HCT116 (cell line): ENCODE measurements at regions not wholly inside any gene's neighbourhood (a gene's known extent, or its start where the extent isn't known, plus 50 kb on each side); places are given as distances from the start of the nearest gene placed in this dataset.

Source experiments
- ATAC-seq: fragments of 200-7000 bp; cut with Tn5 transposase; 2 replicates; pipeline ENCODE4 v1.9.1; 2020; ENCODE audit warnings: mild to moderate bottlenecking, moderate library complexity
- BruUV-seq: library from RNA; stranded (reverse); fragments of 400-500 nt; replicated peaks from 2 replicates; lab custom pipeline; 2021; lab: Mats Ljungman, UMichigan
- CTCF ChIA-PET: fragments of 300-600 bp; sonication (Branson Sonifier 250); formaldehyde crosslinking; loops from one replicate; lab custom pipeline; 2021; ENCODE audit warnings: antibody characterized with exemption; lab: Charles Lee
- POLR2A ChIA-PET: fragments of 300-600, 350-600 bp; sonication (Branson Sonifier 250); formaldehyde crosslinking; loops from one replicate; lab custom pipeline; 2021; ENCODE audit warnings: antibody characterized with exemption; lab: Charles Lee
- RAD21 ChIA-PET, 2 experiments: fragments of 300-600 bp; sonication (Branson Sonifier 250); formaldehyde crosslinking; loops; one replicate each; lab custom pipeline; 2023; ENCODE audit warnings: low total read pairs in 2 of 2; ENCODE audit not compliant: uncharacterized antibody in 2 of 2, unreplicated experiment in 2 of 2, low non-redundant PET in 1 of 2; lab: Charles Lee
- DNase-seq: peaks from one replicate; pipeline ENCODE4 v3.0.0-alpha.2; 2010; ENCODE audit warnings: low read depth, low spot score
- H2AFZ ChIP-seq: fragments of 200-600 bp; shearing (Covaris generic), sonication (generic); 2 replicates; pipeline ENCODE4 v1.6.1; 2017; ENCODE audit warnings: low read depth, mixed run types, mixed read lengths, antibody characterized with exemption, low read length; ENCODE audit not compliant: poor library complexity, severe bottlenecking
- H3K27ac ChIP-seq: 2 replicates; pipeline ENCODE4 v1.5.1; 2012; ENCODE audit warnings: low read depth, low read length
- H3K27me3 ChIP-seq: fragments of 200-600 bp; sonication (generic); 2 replicates; pipeline ENCODE4 v1.6.1; 2016; ENCODE audit warnings: mixed run types, low read length, mixed read lengths; ENCODE audit not compliant: insufficient read depth
- H3K36me3 ChIP-seq, 2 experiments: fragments of 200-500 bp in 1 of 2; fragments of 200-600 bp in 1 of 2; sonication (Bioruptor generic) in 1 of 2; sonication (generic) in 1 of 2; 2 replicates each; pipeline versions ENCODE4 v1.5.1 to v1.6.1; 2014 to 2016; ENCODE audit warnings: low read length in 2 of 2, inconsistent platforms in 1 of 2, mixed read lengths in 1 of 2, mixed run types in 1 of 2; ENCODE audit not compliant: insufficient read depth in 2 of 2, control insufficient read depth in 1 of 2
- H3K4me1 ChIP-seq, 2 experiments: fragments of 200-600 bp in 1 of 2; sonication (generic) in 1 of 2; 2 replicates each; pipeline versions ENCODE4 v1.5.1 to v1.6.1; 2012 to 2017; ENCODE audit warnings: low read length in 2 of 2, inconsistent platforms in 1 of 2, mild to moderate bottlenecking in 1 of 2, mixed read lengths in 1 of 2, mixed run types in 1 of 2, moderate library complexity in 1 of 2; ENCODE audit not compliant: insufficient read depth in 2 of 2, control insufficient read depth in 1 of 2
- H3K4me2 ChIP-seq: fragments of 200-600 bp; sonication (generic); 2 replicates; pipeline ENCODE4 v1.6.1; 2017; ENCODE audit warnings: mixed run types, low read length, mixed read lengths
- H3K4me3 ChIP-seq, 2 experiments: fragments of 200-600 bp in 1 of 2; sonication (generic) in 1 of 2; replicated peaks in 1 of 2; 2 replicates each; pipeline ENCODE4 v1.5.1; 2011 to 2016; ENCODE audit warnings: low read length in 2 of 2, control low read depth in 1 of 2, low read depth in 1 of 2, mild to moderate bottlenecking in 1 of 2, mixed read lengths in 1 of 2, mixed run types in 1 of 2
- H3K79me2 ChIP-seq: fragments of 200-600 bp; sonication (generic); 2 replicates; pipeline ENCODE4 v1.6.1; 2017; ENCODE audit warnings: mild to moderate bottlenecking, mixed run types, low read length, moderate library complexity, mixed read lengths; ENCODE audit not compliant: insufficient read depth
- H3K9ac ChIP-seq: fragments of 200-600 bp; sonication (generic); 2 replicates; pipeline ENCODE4 v1.6.1; 2016; ENCODE audit warnings: low read length, mixed read lengths
- H3K9me2 ChIP-seq: fragments of 200-600 bp; sonication (generic), shearing (Covaris generic); 2 replicates; pipeline ENCODE4 v1.6.1; 2017; ENCODE audit warnings: mixed run types, mild to moderate bottlenecking, moderate library complexity; ENCODE audit not compliant: insufficient read depth
- H3K9me3 ChIP-seq, 2 experiments: fragments of 200-500 bp in 1 of 2; fragments of 200-600 bp in 1 of 2; sonication (Bioruptor generic) in 1 of 2; sonication (generic) in 1 of 2; 2 replicates each; pipeline ENCODE4 v1.6.1; 2014 to 2017; ENCODE audit warnings: low read length in 2 of 2, mixed read lengths in 2 of 2, inconsistent platforms in 1 of 2, low read depth in 1 of 2, mild to moderate bottlenecking in 1 of 2, mixed run types in 1 of 2, moderate library complexity in 1 of 2; ENCODE audit not compliant: control insufficient read depth in 1 of 2, insufficient read depth in 1 of 2
- H4K20me1 ChIP-seq: fragments of 200-600 bp; sonication (generic), shearing (Covaris generic); 2 replicates; pipeline ENCODE4 v1.6.1; 2017; ENCODE audit warnings: mixed run types, mild to moderate bottlenecking, moderate library complexity; ENCODE audit not compliant: insufficient read depth
- ATF3 ChIP-seq: IDR thresholded peaks from 2 replicates; pipeline ENCODE4 v1.6.1; 2012
- CBX3 ChIP-seq: IDR thresholded peaks from 2 replicates; pipeline ENCODE4 v1.6.1; 2012; ENCODE audit warnings: low read depth
- EGR1 ChIP-seq: IDR thresholded peaks from 2 replicates; pipeline ENCODE4 v1.6.1; 2012; ENCODE audit warnings: low read depth
- ELF1 ChIP-seq: IDR thresholded peaks from 2 replicates; pipeline ENCODE4 v1.6.1; 2012; ENCODE audit warnings: low read depth, borderline replicate concordance
- MAX ChIP-seq: IDR thresholded peaks from 2 replicates; pipeline ENCODE4 v1.6.1; 2012
- POLR2AphosphoS5 ChIP-seq: IDR thresholded peaks from 2 replicates; pipeline ENCODE4 v1.6.1; 2011; ENCODE audit warnings: mild to moderate bottlenecking, low read depth, low read length, moderate library complexity
- REST ChIP-seq: IDR thresholded peaks from 2 replicates; pipeline ENCODE4 v1.6.1; 2012; ENCODE audit warnings: low read depth
- SIN3A ChIP-seq: IDR thresholded peaks from 2 replicates; pipeline ENCODE4 v1.6.1; 2012; ENCODE audit warnings: low read depth
- SRF ChIP-seq: IDR thresholded peaks from 2 replicates; pipeline ENCODE4 v1.6.1; 2012; ENCODE audit warnings: low read depth
- ZNF274 ChIP-seq: fragments of 200-500 bp; sonication (Bioruptor generic); IDR thresholded peaks from 2 replicates; pipeline ENCODE4 v1.6.1; 2014; ENCODE audit warnings: mild to moderate bottlenecking, low read depth, low read length, inconsistent platforms
- intact Hi-C: fragments of 100-400 bp; cut with micrococcal nuclease; formaldehyde crosslinking; loops from 2 replicates; pipeline ENCODE4 v1.10.0; 2022
- TF ChIP-seq, protein P1 (sequence below), 3 experiments: fragments of 200-600 bp in 1 of 3; sonication (generic) in 1 of 3; IDR thresholded peaks in 2 of 3; conservative IDR thresholded peaks in 1 of 3; 2 replicates each; pipeline ENCODE4 v1.5.1; 2012 to 2017; ENCODE audit warnings: low read depth in 2 of 3, low read length in 2 of 3, antibody characterized with exemption in 1 of 3, borderline replicate concordance in 1 of 3, control low read depth in 1 of 3, mild to moderate bottlenecking in 1 of 3, mixed read lengths in 1 of 3, mixed run types in 1 of 3, moderate library complexity in 1 of 3; ENCODE audit not compliant: insufficient read depth in 1 of 3

DNA sequence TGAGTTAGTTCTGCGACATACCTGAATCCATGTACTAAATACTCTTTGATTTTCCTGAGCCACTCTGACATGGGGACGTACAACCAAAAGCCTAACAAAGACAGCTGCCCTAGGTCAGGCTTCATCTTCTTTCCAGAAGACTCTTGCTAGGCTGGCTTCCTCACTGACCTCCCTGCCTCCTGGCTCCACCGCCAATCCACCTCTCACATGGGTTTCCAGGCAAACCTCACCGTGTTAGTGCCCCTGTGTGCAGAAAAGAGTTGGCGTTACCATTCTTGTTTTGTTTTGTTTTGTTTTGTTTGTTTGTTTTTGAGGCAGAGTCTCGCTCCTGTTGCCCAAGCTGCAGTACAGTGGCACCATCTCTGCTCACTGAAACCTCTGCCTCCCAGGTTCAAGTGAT lies 135.3 kb downstream of the WSCD1 start:
- ATAC-seq (no peak), DNase-seq (no peak)
- RAD21 ChIA-PET, result no interaction called here

More for the DNA sequence above, 135.3 kb downstream of the WSCD1 start:
- no peak for TF ChIP-seq ZNF274
- TF ChIP-seq MAX, result no peak
- TF ChIP-seq ELF1, result no peak
- no peak for TF ChIP-seq POLR2AphosphoS5
- TF ChIP-seq REST, result no peak
- TF ChIP-seq, protein P1, sequence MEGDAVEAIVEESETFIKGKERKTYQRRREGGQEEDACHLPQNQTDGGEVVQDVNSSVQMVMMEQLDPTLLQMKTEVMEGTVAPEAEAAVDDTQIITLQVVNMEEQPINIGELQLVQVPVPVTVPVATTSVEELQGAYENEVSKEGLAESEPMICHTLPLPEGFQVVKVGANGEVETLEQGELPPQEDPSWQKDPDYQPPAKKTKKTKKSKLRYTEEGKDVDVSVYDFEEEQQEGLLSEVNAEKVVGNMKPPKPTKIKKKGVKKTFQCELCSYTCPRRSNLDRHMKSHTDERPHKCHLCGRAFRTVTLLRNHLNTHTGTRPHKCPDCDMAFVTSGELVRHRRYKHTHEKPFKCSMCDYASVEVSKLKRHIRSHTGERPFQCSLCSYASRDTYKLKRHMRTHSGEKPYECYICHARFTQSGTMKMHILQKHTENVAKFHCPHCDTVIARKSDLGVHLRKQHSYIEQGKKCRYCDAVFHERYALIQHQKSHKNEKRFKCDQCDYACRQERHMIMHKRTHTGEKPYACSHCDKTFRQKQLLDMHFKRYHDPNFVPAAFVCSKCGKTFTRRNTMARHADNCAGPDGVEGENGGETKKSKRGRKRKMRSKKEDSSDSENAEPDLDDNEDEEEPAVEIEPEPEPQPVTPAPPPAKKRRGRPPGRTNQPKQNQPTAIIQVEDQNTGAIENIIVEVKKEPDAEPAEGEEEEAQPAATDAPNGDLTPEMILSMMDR (IDR thresholded peaks at IDR 0.05 in 2 of 3, conservative IDR thresholded peaks at IDR 0.05 in 1 of 3; ENCODE audit: borderline replicate concordance in 1 of 3, insufficient read depth in 1 of 3, low read depth in 2 of 3, low read length in 2 of 3), result no peak
- no peak for TF ChIP-seq EGR1
- no peak for TF ChIP-seq SRF
- TF ChIP-seq SIN3A, result no peak
- no peak for TF ChIP-seq CBX3
- TF ChIP-seq ATF3, result no peak
- H3K27ac ChIP-seq, result no peak overlapping the region
- intact Hi-C loops, result no loop called here
- H3K4me1 ChIP-seq, result no peaks in the 10 kb centered on the region
- no peaks in the 10 kb centered on the region for H4K20me1 ChIP-seq
- no peaks in the 10 kb centered on the region for H3K79me2 ChIP-seq
- no peak overlapping the region for H3K4me3 ChIP-seq
- no peak overlapping the region for H2AFZ ChIP-seq
- POLR2A ChIA-PET, result no interaction called here
- H3K9me3 ChIP-seq, result no peaks in the 10 kb centered on the region
- H3K27me3 ChIP-seq, result peaks cover 77% of the 10 kb centered on the region
- no peaks in the 10 kb centered on the region for H3K9me2 ChIP-seq
- H3K4me2 ChIP-seq, result no peak overlapping the region
- CTCF ChIA-PET, result no interaction called here
- no peaks in the 10 kb centered on the region for H3K36me3 ChIP-seq
- BruUV-seq, result no TSS peak
- H3K9ac ChIP-seq, result no peak overlapping the region
